ENCODE measurements at regions not wholly inside any gene's neighbourhood (a gene's known extent, or its start where the extent isn't known, plus 50 kb on each side); places are given as distances from the start of the nearest gene placed in this dataset.

GRCh38 chr16:62644030-62644812 is 608.0 kb upstream of the CDH8 start:
- no peak for DNase-seq (ENCODE audit: low read depth)

- DNase-seq (ENCODE audit: low read depth): no peak
Observed at GRCh38 chr16:62642677-62643076, 606.4 kb upstream of the CDH8 start.

GRCh38 chr16:62639890-62640289 is 603.7 kb upstream of the CDH8 start:
- DNase-seq (ENCODE audit: low read depth): no peak

GRCh38 chr16:62638964-62639870 is 603.0 kb upstream of the CDH8 start:
- DNase-seq (ENCODE audit: low read depth): no peak

- DNase-seq (ENCODE audit: low read depth): no peak
Observed at GRCh38 chr16:62638324-62638911, 602.2 kb upstream of the CDH8 start.

GRCh38 chr16:62625326-62625725 is 589.1 kb upstream of the CDH8 start:
- no peak for DNase-seq (ENCODE audit: low read depth)

- DNase-seq (ENCODE audit: low read depth): no peak
Observed at GRCh38 chr16:62620275-62620674, 584.0 kb upstream of the CDH8 start.

GRCh38 chr16:62615526-62615925 is 579.3 kb upstream of the CDH8 start:
- DNase-seq (ENCODE audit: low read depth): no peak

GRCh38 chr16:62610291-62610690 is 574.1 kb upstream of the CDH8 start:
- DNase-seq (ENCODE audit: low read depth): no peak

- no peak for DNase-seq (ENCODE audit: low read depth)
Observed at GRCh38 chr16:62602790-62603189, 566.6 kb upstream of the CDH8 start.

- DNase-seq (ENCODE audit: low read depth): no peak
Observed at GRCh38 chr16:62597875-62598274, 561.6 kb upstream of the CDH8 start.

- DNase-seq (ENCODE audit: low read depth): no peak
Observed at GRCh38 chr16:62596584-62596983, 560.3 kb upstream of the CDH8 start.

- no peak for DNase-seq (ENCODE audit: low read depth)
Observed at GRCh38 chr16:62596125-62596524, 559.9 kb upstream of the CDH8 start.

- DNase-seq (ENCODE audit: low read depth): no peak
Observed at GRCh38 chr16:62586128-62586862, 550.1 kb upstream of the CDH8 start.

GRCh38 chr16:62585041-62585545 is 548.9 kb upstream of the CDH8 start:
- no peak for DNase-seq (ENCODE audit: low read depth)

- no peak for DNase-seq (ENCODE audit: low read depth)
Observed at GRCh38 chr16:62583414-62583813, 547.2 kb upstream of the CDH8 start.

GRCh38 chr16:62573466-62573865 is 537.2 kb upstream of the CDH8 start:
- DNase-seq (ENCODE audit: low read depth): no peak

- no peak for DNase-seq (ENCODE audit: low read depth)
Observed at GRCh38 chr16:62568926-62569325, 532.7 kb upstream of the CDH8 start.

- DNase-seq (ENCODE audit: low read depth): no peak
Observed at GRCh38 chr16:62565706-62566105, 529.5 kb upstream of the CDH8 start.

GRCh38 chr16:62564291-62564690 is 528.1 kb upstream of the CDH8 start:
- no peak for DNase-seq (ENCODE audit: low read depth)

GRCh38 chr16:62562121-62562520 is 525.9 kb upstream of the CDH8 start:
- DNase-seq (ENCODE audit: low read depth): no peak

- no peak for DNase-seq (ENCODE audit: low read depth)
Observed at GRCh38 chr16:62549875-62550274, 513.6 kb upstream of the CDH8 start.
